ENCODE measurements at regions not wholly inside any gene's neighbourhood (a gene's known extent, or its start where the extent isn't known, plus 50 kb on each side); places are given as distances from the start of the nearest gene placed in this dataset.

- Histone ChIP-seq H3K27ac (ENCODE audit: low read length in 2 of 2) (no peak overlapping the region), H3K79me2 (ENCODE audit: control insufficient read depth, insufficient read depth, low read length) (no peaks in the 10 kb centered on the region), H3K9ac (ENCODE audit: low read length) (no peak overlapping the region), H3K36me3 (replicated peaks in 1 of 2; ENCODE audit: control extremely low read depth in 1 of 2, control insufficient read depth in 1 of 2, extremely low read depth in 1 of 2, insufficient read depth in 2 of 2, low read length in 1 of 2) (no peaks in the 10 kb centered on the region), H2AFZ (ENCODE audit: insufficient read depth, low read depth, low read length, poor library complexity, severe bottlenecking) (no peak overlapping the region), H3K4me2 (replicated peaks; ENCODE audit: low read depth, low read length, poor library complexity, severe bottlenecking) (no peak overlapping the region), H3K9me3 (ENCODE audit: control extremely low read depth in 1 of 3, control insufficient read depth in 2 of 3, insufficient read depth in 1 of 3, low read length in 2 of 3) (no peaks in the 10 kb centered on the region), H3K4me3 (ENCODE audit: control extremely low read depth in 1 of 5, extremely low read depth in 1 of 5, insufficient read depth in 1 of 5, low read depth in 2 of 5, low read length in 4 of 5) (no peak overlapping the region), H3K4me1 (ENCODE audit: control insufficient read depth in 2 of 2, insufficient read depth in 2 of 2, low read length in 2 of 2) (no peaks in the 10 kb centered on the region), H3K27me3 (replicated peaks in 1 of 4; ENCODE audit: control extremely low read depth in 1 of 4, control insufficient read depth in 3 of 4, insufficient read depth in 4 of 4, low read length in 3 of 4) (no peaks in the 10 kb centered on the region), H4K20me1 (ENCODE audit: control insufficient read depth, insufficient read depth, low read length, poor library complexity, severe bottlenecking) (no peaks in the 10 kb centered on the region)
- intact Hi-C loops (cut with micrococcal nuclease): no loop called here
- no peak for TF ChIP-seq CTCF (IDR thresholded peaks at IDR 0.05)
- TF ChIP-seq EZH2 (IDR thresholded peaks at IDR 0.05; ENCODE audit: borderline replicate concordance, insufficient read depth, low read depth, low read length, poor library complexity, severe bottlenecking): no peak
- ATAC-seq (ENCODE audit: low read depth): no peak
- POLR2A ChIA-PET: no interaction called here
- no CpG with 5 or more reads among the region's 1 CpG for WGBS (ENCODE audit: insufficient coverage)
- no peak overlapping the region for H3K27ac Mint-ChIP-seq
- H3K4me1 Mint-ChIP-seq: no peaks in the 10 kb centered on the region
- no peaks in the 10 kb centered on the region for H3K27me3 Mint-ChIP-seq
- CTCF ChIA-PET: no interaction called here
- no peak overlapping the region for H3K4me3 Mint-ChIP-seq
- peaks cover 5% of the 10 kb centered on the region for H3K9me3 Mint-ChIP-seq (ENCODE audit: insufficient read depth)
- no peak for DNase-seq
These were observed 86.0 kb downstream of the CBLN4 start for GRCh38 chr20:55919319-55919718.

- Mint-ChIP-seq H3K4me3 (no peak overlapping the region), H3K27ac (no peak overlapping the region), H3K27me3 (no peaks in the 10 kb centered on the region), H3K9me3 (ENCODE audit: insufficient read depth) (peaks cover 5% of the 10 kb centered on the region), H3K4me1 (no peaks in the 10 kb centered on the region)
- CTCF ChIA-PET: no interaction called here
- Histone ChIP-seq H3K4me2 (replicated peaks; ENCODE audit: low read depth, low read length, poor library complexity, severe bottlenecking) (no peak overlapping the region), H2AFZ (ENCODE audit: insufficient read depth, low read depth, low read length, poor library complexity, severe bottlenecking) (no peak overlapping the region), H4K20me1 (ENCODE audit: control insufficient read depth, insufficient read depth, low read length, poor library complexity, severe bottlenecking) (no peaks in the 10 kb centered on the region), H3K4me3 (ENCODE audit: control extremely low read depth in 1 of 5, extremely low read depth in 1 of 5, insufficient read depth in 1 of 5, low read depth in 2 of 5, low read length in 4 of 5) (no peak overlapping the region), H3K36me3 (replicated peaks in 1 of 2; ENCODE audit: control extremely low read depth in 1 of 2, control insufficient read depth in 1 of 2, extremely low read depth in 1 of 2, insufficient read depth in 2 of 2, low read length in 1 of 2) (no peaks in the 10 kb centered on the region), H3K27me3 (replicated peaks in 1 of 4; ENCODE audit: control extremely low read depth in 1 of 4, control insufficient read depth in 3 of 4, insufficient read depth in 4 of 4, low read length in 3 of 4) (no peaks in the 10 kb centered on the region), H3K27ac (ENCODE audit: low read length in 2 of 2) (no peak overlapping the region), H3K9ac (ENCODE audit: low read length) (no peak overlapping the region), H3K4me1 (ENCODE audit: control insufficient read depth in 2 of 2, insufficient read depth in 2 of 2, low read length in 2 of 2) (no peaks in the 10 kb centered on the region), H3K79me2 (ENCODE audit: control insufficient read depth, insufficient read depth, low read length) (no peaks in the 10 kb centered on the region), H3K9me3 (ENCODE audit: control extremely low read depth in 1 of 3, control insufficient read depth in 2 of 3, insufficient read depth in 1 of 3, low read length in 2 of 3) (peaks cover 0 to 1% (median 0%) of the 10 kb centered on the region in 3 donors)
- POLR2A ChIA-PET: no interaction called here
- DNase-seq: no peak
- no peak for ATAC-seq (ENCODE audit: low read depth)
- intact Hi-C loops (cut with micrococcal nuclease): no loop called here
- TF ChIP-seq EZH2 (IDR thresholded peaks at IDR 0.05; ENCODE audit: borderline replicate concordance, insufficient read depth, low read depth, low read length, poor library complexity, severe bottlenecking) (no peak), CTCF (IDR thresholded peaks at IDR 0.05) (no peak)
- no CpG with 5 or more reads among the region's 2 CpGs for WGBS (ENCODE audit: insufficient coverage)
These were observed 86.8 kb downstream of the CBLN4 start for GRCh38 chr20:55918471-55918870.
